ENCODE measurements at regions not wholly inside any gene's neighbourhood (a gene's known extent, or its start where the extent isn't known, plus 50 kb on each side); places are given as distances from the start of the nearest gene placed in this dataset.
A peak's percentile ranks its signal among the peaks of the same experiment; 100 is the strongest.
"Not testable (repeated sequence)": the region's sequence is repeated elsewhere in the genome, so short reads cannot be mapped to it uniquely, and the experiment has no call there.

DNA sequence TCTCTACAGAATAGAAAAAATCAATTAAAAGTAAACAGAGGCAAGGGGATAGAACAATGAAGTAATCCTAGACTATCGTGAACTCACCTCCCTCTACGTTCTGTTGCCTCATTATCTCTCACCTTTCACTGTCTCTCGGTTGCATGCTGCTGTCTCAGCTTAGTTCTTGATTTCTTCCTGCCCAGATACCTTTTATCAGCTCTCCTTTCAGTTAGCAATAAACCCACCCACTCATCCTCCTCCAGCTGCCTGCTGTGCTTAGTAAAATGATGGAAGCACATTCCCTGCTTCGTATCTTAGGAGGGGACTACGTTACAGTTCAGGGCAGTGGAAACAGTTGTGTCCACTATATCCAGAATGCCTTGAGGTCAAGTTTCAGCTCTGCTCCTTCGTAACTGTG is 1709.5 kb upstream of the AGA start:
- no peak for DNase-seq (ENCODE audit: extremely low read depth, low read depth, low spot score)

DNA sequence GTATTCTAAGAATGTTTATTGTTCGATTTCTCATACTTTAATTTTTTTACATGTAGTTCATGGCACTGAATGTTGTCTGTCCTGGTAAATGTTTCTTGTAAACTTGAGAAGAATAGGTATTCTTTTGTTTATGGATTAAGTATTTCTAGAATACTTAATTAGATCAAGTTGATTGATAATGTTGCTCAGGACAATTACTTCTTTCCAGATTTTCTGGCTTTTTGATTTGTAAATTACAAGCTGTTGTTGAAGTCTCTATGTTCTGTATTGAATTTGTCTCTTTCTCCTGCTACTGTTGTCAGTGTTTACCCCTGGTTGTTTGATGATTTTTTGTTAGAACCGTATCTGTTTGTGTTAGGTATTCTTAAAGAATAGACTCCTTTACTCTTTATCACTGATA is 1720.9 kb upstream of the AGA start:
- DNase-seq (ENCODE audit: extremely low read depth, low read depth, low spot score): no peak

DNA sequence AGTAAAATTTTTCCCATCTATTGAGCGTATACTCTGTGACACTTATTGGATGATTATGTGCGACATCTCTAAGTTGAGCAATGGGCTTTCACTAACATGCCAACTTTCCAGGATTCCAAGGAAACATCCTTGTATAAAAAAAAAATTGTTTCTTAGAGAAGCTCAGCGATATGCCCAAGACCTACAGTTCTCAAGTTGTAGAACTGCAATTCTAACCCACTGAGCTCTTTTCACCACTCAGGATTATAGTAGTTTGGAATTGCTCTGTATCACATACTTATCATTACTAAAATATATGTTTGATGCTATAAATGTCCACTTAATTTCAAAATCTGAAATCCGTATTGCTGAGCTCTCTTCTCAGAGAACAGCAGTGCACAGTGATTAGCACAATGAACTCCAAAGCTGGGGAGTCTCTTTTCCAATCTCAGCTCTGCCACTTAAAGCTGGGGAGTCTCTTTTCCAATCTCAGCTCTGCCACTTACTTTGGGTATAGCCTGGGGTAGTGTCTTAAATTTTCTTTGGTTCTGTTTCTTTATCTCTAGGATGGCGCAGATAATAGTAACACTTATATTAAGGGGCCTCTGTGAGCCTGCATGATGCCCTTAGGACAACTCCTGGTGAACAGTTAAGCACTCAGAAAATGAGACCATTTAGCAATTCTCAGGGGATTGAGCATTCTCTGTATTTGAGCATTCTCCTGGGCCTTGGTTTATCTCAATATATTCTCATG is 1722.2 kb upstream of the AGA start:
- DNase-seq (ENCODE audit: extremely low read depth, low read depth, low spot score): no peak

DNA sequence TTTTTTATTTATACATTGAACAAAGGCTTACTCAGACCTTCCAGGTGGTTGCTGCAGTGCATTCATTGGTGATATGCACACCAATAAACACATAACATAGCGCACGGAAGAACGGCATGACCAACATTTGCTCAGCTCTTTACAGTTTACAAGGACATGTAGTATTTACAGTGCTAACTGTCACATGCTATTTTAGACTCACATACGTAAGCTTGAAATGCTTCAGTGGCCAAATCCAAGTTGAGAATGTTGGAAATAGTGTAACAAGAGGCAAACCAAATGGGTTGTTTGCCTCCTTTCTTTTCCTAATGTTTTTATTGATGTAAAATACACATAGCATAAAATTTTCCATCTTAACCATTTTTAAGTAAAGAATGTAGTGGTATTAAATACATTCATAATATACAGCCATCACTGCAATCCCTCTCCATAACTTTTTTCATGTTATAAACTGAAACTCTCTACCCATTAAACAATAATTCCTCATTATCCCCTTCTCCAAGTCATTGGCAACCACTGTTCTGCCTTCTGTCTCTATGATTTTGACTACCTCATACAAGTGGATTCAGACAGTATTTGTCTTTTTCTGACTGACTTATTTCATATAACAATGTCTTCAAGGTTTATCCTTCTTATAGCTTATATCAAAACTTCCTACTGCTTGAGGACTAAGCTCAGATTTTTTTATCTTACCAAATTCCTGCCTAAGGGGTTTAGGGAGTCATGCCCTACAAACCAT is 1722.9 kb upstream of the AGA start:
- no peak for DNase-seq (ENCODE audit: extremely low read depth, low read depth, low spot score)

- no peak for DNase-seq (ENCODE audit: extremely low read depth, low read depth, low spot score)
Observed at GRCh38 chr4:179165862-179166261, 1723.6 kb upstream of the AGA start.

- not testable (repeated sequence) for DNase-seq (ENCODE audit: extremely low read depth, low read depth, low spot score)
Observed at GRCh38 chr4:179170308-179170707, 1728.1 kb upstream of the AGA start.

- DNase-seq (ENCODE audit: extremely low read depth, low read depth, low spot score): no peak
Observed at GRCh38 chr4:179182741-179183140, 1740.5 kb upstream of the AGA start.

GRCh38 chr4:179195887-179196286 is 1753.7 kb upstream of the AGA start:
- DNase-seq (ENCODE audit: extremely low read depth, low read depth, low spot score): no peak

- no peak for DNase-seq (ENCODE audit: extremely low read depth, low read depth, low spot score)
Observed at GRCh38 chr4:179196511-179196910, 1754.3 kb upstream of the AGA start.

GRCh38 chr4:179200681-179201080 is 1758.4 kb upstream of the AGA start:
- no peak for DNase-seq (ENCODE audit: extremely low read depth, low read depth, low spot score)

DNA sequence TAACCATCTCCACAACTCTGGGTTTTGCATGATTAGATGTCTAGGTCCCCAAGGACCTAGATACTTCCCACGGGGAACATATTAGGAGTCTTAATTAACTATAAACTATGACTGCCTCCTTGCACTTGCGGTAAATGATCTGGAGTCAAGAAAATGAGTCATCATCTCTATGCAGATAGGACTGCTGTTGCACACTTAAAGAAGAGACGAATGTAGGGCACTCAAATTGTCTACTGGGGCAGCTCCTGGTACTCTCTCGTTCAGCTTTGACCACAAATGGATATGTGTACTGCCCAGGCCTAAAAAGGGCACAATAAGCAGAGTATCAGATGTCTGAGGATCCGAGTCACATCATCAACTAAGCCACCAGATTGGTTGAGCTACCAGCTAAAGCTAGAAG is 1783.4 kb upstream of the AGA start:
- no peak for DNase-seq (ENCODE audit: extremely low read depth, low read depth, low spot score)

- DNase-seq (ENCODE audit: extremely low read depth, low read depth, low spot score): no peak
Observed at GRCh38 chr4:179248821-179249220, 1806.6 kb upstream of the AGA start.

GRCh38 chr4:179268791-179269190 is 1826.6 kb upstream of the AGA start:
- DNase-seq (ENCODE audit: extremely low read depth, low read depth, low spot score): no peak

GRCh38 chr4:179272282-179272681 is 1830.0 kb upstream of the AGA start:
- no peak for DNase-seq (ENCODE audit: extremely low read depth, low read depth, low spot score)

DNA sequence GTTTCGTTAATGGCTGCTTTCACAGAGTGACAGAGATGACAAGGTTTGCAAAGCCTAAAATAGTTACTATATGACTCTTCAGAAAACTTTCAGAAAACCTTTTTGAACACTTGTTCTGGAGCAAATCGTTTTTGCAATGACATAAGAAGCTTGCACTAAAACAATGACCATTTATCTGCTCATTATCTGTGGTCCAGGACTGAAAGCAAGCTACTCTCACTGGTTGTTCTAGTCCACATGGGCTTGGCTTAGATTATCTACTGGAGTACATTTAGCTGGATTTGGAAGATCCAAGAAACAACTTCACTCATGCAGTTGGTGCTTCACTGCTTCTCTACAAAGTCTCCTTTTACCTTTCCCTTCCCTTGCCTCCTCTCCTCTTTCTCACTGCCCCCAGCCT is 1836.4 kb upstream of the AGA start:
- DNase-seq (ENCODE audit: extremely low read depth, low read depth, low spot score): no peak

- no peak for DNase-seq (ENCODE audit: extremely low read depth, low read depth, low spot score)
Observed at GRCh38 chr4:179285696-179286095, 1843.5 kb upstream of the AGA start.

GRCh38 chr4:179291657-179292056 is 1849.4 kb upstream of the AGA start:
- DNase-seq (ENCODE audit: extremely low read depth, low read depth, low spot score): no peak

- no peak for DNase-seq (ENCODE audit: extremely low read depth, low read depth, low spot score)
Observed at GRCh38 chr4:179292468-179292867, 1850.2 kb upstream of the AGA start.

- DNase-seq (ENCODE audit: extremely low read depth, low read depth, low spot score): peak; percentile 2
Observed at GRCh38 chr4:179307297-179308136, 1865.3 kb upstream of the AGA start.

DNA sequence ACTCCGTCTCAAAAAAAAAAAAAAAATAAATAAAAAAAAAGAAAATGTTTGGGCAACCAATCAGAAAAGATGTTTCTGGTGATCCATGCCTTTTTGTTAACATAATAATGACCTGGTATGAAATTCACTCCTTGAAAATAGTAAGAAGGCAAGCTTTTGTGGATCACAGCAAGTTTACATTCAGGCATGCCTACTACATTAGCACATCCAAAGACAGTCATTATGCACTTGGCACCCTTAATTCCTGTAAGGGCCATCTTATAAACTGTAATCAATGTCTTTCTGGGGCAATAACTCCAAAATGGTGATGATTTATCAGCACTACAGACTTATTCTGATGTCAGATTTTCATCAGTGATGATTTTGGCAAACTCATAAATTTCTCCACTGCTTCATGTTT is 1871.6 kb upstream of the AGA start:
- no peak for DNase-seq (ENCODE audit: extremely low read depth, low read depth, low spot score)

- DNase-seq (ENCODE audit: extremely low read depth, low read depth, low spot score): no peak
Observed at GRCh38 chr4:179325181-179325580, 1882.9 kb upstream of the AGA start.

- DNase-seq (ENCODE audit: extremely low read depth, low read depth, low spot score): no peak
Observed at GRCh38 chr4:179328627-179329026, 1886.4 kb upstream of the AGA start.
